Non-pigmented ciliary epithelial cell (primary cell): ENCODE measurements at regions not wholly inside any gene's neighbourhood (a gene's known extent, or its start where the extent isn't known, plus 50 kb on each side); places are given as distances from the start of the nearest gene placed in this dataset.
"Not testable (repeated sequence)": the region's sequence is repeated elsewhere in the genome, so short reads cannot be mapped to it uniquely, and the experiment has no call there.

ENCODE experiments used
- DNase-seq: peaks from one replicate; pipeline ENCODE4 v3.0.0-alpha.2; 2010; ENCODE audit warnings: low read depth

- DNase-seq, result no peak
Observed at GRCh38 chr17:83204230-83204725, 124.9 kb downstream of the METRNL start.

- not testable (repeated sequence) for DNase-seq
Observed at GRCh38 chr17:83204736-83205386, 125.5 kb downstream of the METRNL start.

- not testable (repeated sequence) for DNase-seq
Observed at GRCh38 chr17:83205387-83206035, 126.1 kb downstream of the METRNL start.

- not testable (repeated sequence) for DNase-seq
Observed at GRCh38 chr17:83206036-83206394, 126.6 kb downstream of the METRNL start.

GRCh38 chr17:83206819-83207588 lies 127.6 kb downstream of the METRNL start:
- not testable (repeated sequence) for DNase-seq

- not testable (repeated sequence) for DNase-seq
Observed at GRCh38 chr17:83247001-83247400, 167.6 kb downstream of the METRNL start.
